Trophoblast cell (in vitro differentiated cells and primary cell): ENCODE measurements at regions not wholly inside any gene's neighbourhood (a gene's known extent, or its start where the extent isn't known, plus 50 kb on each side); places are given as distances from the start of the nearest gene placed in this dataset.

Experiments used
- DNase-seq, 2 donors: peaks; one replicate each; pipeline ENCODE4 v3.0.0-alpha.2; 2016
- H2AFZ ChIP-seq: 2 replicates; pipeline ENCODE4 v1.6.1; 2013; ENCODE audit warnings: low read length, moderate library complexity, mild to moderate bottlenecking; ENCODE audit not compliant: insufficient read depth, poor library complexity
- H2AK5ac ChIP-seq: 2 replicates; pipeline ENCODE4 v1.6.1; 2013; ENCODE audit warnings: mild to moderate bottlenecking, low read length
- H2BK120ac ChIP-seq: 2 replicates; pipeline ENCODE4 v1.6.1; 2013; ENCODE audit warnings: low read length, mild to moderate bottlenecking, moderate library complexity; ENCODE audit not compliant: insufficient read depth, poor library complexity
- H2BK12ac ChIP-seq: 2 replicates; pipeline ENCODE4 v1.6.1; 2013; ENCODE audit warnings: mild to moderate bottlenecking, low read length, moderate library complexity
- H2BK5ac ChIP-seq: 2 replicates; pipeline ENCODE4 v1.6.1; 2013; ENCODE audit warnings: low read length, low read depth, moderate library complexity, mild to moderate bottlenecking; ENCODE audit not compliant: poor library complexity
- H3K14ac ChIP-seq: 2 replicates; pipeline ENCODE4 v1.6.1; 2013; ENCODE audit warnings: mild to moderate bottlenecking, low read length
- H3K18ac ChIP-seq: 2 replicates; pipeline ENCODE4 v1.6.1; 2013; ENCODE audit warnings: mild to moderate bottlenecking, low read length
- H3K23ac ChIP-seq: 2 replicates; pipeline ENCODE4 v1.6.1; 2013; ENCODE audit warnings: low read length
- H3K27ac ChIP-seq: 2 replicates; pipeline ENCODE4 v1.5.1; 2013; ENCODE audit warnings: low read depth, mild to moderate bottlenecking, inconsistent platforms, low read length, moderate library complexity
- H3K27me3 ChIP-seq: 2 replicates; pipeline ENCODE4 v1.6.1; 2013; ENCODE audit warnings: inconsistent platforms, mild to moderate bottlenecking, low read length, moderate library complexity; ENCODE audit not compliant: insufficient read depth
- H3K36me3 ChIP-seq, 2 experiments: 1 replicate in 1 of 2; 2 replicates in 1 of 2; pipeline ENCODE4 v1.6.1; 2013; ENCODE audit warnings: low read length in 2 of 2, mild to moderate bottlenecking in 2 of 2, moderate library complexity in 1 of 2; ENCODE audit not compliant: insufficient read depth in 2 of 2, control insufficient read depth in 1 of 2
- H3K4ac ChIP-seq: 2 replicates; pipeline ENCODE4 v1.6.1; 2013; ENCODE audit warnings: low read depth, mild to moderate bottlenecking, low read length, moderate library complexity
- H3K4me1 ChIP-seq, 2 experiments: 1 replicate in 1 of 2; 2 replicates in 1 of 2; pipeline ENCODE4 v1.6.1; 2013; ENCODE audit warnings: low read length in 2 of 2, mild to moderate bottlenecking in 2 of 2, moderate library complexity in 1 of 2; ENCODE audit not compliant: insufficient read depth in 2 of 2, control insufficient read depth in 1 of 2
- H3K4me2 ChIP-seq: 2 replicates; pipeline ENCODE4 v1.6.1; 2013; ENCODE audit warnings: inconsistent platforms, mild to moderate bottlenecking, low read length, moderate library complexity
- H3K4me3 ChIP-seq: 2 replicates; pipeline ENCODE4 v1.5.1; 2013; ENCODE audit warnings: mild to moderate bottlenecking, low read depth, low read length, inconsistent platforms
- H3K79me1 ChIP-seq: one replicate; pipeline ENCODE4 v1.6.1; 2013; ENCODE audit warnings: low read length
- H3K79me2 ChIP-seq: 2 replicates; pipeline ENCODE4 v1.6.1; 2013; ENCODE audit warnings: low read length, mild to moderate bottlenecking; ENCODE audit not compliant: control insufficient read depth, insufficient read depth, poor library complexity
- H3K9ac ChIP-seq: 2 replicates; pipeline ENCODE4 v1.6.1; 2013; ENCODE audit warnings: mild to moderate bottlenecking, low read length
- H3K9me3 ChIP-seq: 2 replicates; pipeline ENCODE4 v1.6.1; 2013; ENCODE audit warnings: low read depth, mild to moderate bottlenecking, control low read depth, inconsistent platforms, low read length; ENCODE audit not compliant: insufficient read depth
- H4K12ac ChIP-seq: 2 replicates; pipeline ENCODE4 v1.6.1; 2013; ENCODE audit warnings: low read depth, mild to moderate bottlenecking, low read length, moderate library complexity
- H4K8ac ChIP-seq: 2 replicates; pipeline ENCODE4 v1.6.1; 2013; ENCODE audit warnings: low read depth, mild to moderate bottlenecking, low read length, moderate library complexity
- H4K91ac ChIP-seq: one replicate; pipeline ENCODE4 v1.6.1; 2013; ENCODE audit warnings: low read depth, mild to moderate bottlenecking, low read length, moderate library complexity
- WGBS: extraction: QIAGEN DNeasy Blood & Tissue Kit; methylation state at CpG from one replicate; pipeline ENCODE4 v1.1.7; 2013; ENCODE audit warnings: missing lambda C conversion rate; ENCODE audit not compliant: insufficient read length, insufficient coverage; ENCODE audit errors: extremely low coverage; 5-methylcytosine and 5-hydroxymethylcytosine counted together

- Histone ChIP-seq H3K79me1 (peaks cover 27% of the 10 kb centered on the region), H3K14ac (peak overlapping the region; percentile 49), H2BK5ac (no peak overlapping the region), H2AK5ac (peak overlapping the region; percentile 71), H2BK12ac (peak overlapping the region; percentile 13), H2BK120ac (peak overlapping the region; percentile 18), H4K8ac (peak overlapping the region; percentile 13), H3K4me3 (no peak overlapping the region), H3K4ac (no peak overlapping the region), H3K4me1 (peaks cover 21 to 30% of the 10 kb centered on the region in 2 experiments), H3K79me2 (no peaks in the 10 kb centered on the region), H3K23ac (no peak overlapping the region), H3K27ac (no peak overlapping the region), H4K12ac (no peak overlapping the region), H2AFZ (no peak overlapping the region), H4K91ac (peak overlapping the region; percentile 66), H3K9me3 (peaks cover 8% of the 10 kb centered on the region), H3K36me3 (no peaks in the 10 kb centered on the region), H3K27me3 (no peaks in the 10 kb centered on the region), H3K18ac (peak overlapping the region; percentile 41), H3K9ac (no peak overlapping the region), H3K4me2 (no peak overlapping the region)
- WGBS: no CpG with 5 or more reads among the region's 28 CpGs
- DNase-seq: peak in 1 of 2 donors; percentile 36
Measured at GRCh38 chr9:134533850-134534588, 107.6 kb upstream of the COL5A1 start.

- H4K12ac ChIP-seq: no peak overlapping the region
- H3K9me3 ChIP-seq: peaks cover 8% of the 10 kb centered on the region
- H3K4me1 ChIP-seq: peaks cover 21 to 30% of the 10 kb centered on the region in 2 experiments
- H3K4me2 ChIP-seq: no peak overlapping the region
- no peak overlapping the region for H3K18ac ChIP-seq
- H3K4me3 ChIP-seq: no peak overlapping the region
- peak overlapping the region; percentile 85 for H2BK120ac ChIP-seq
- peaks cover 29% of the 10 kb centered on the region for H3K79me1 ChIP-seq
- H4K8ac ChIP-seq: no peak overlapping the region
- no peak overlapping the region for H2BK5ac ChIP-seq
- peak overlapping the region; percentile 31 for H2AK5ac ChIP-seq
- H3K14ac ChIP-seq: no peak overlapping the region
- H3K23ac ChIP-seq: no peak overlapping the region
- H3K9ac ChIP-seq: no peak overlapping the region
- H3K27me3 ChIP-seq: no peaks in the 10 kb centered on the region
- H4K91ac ChIP-seq: peak overlapping the region; percentile 66
- H2BK12ac ChIP-seq: peak overlapping the region; percentile 31
- no peak overlapping the region for H3K4ac ChIP-seq
- no peak overlapping the region for H2AFZ ChIP-seq
- DNase-seq: no peak
- H3K79me2 ChIP-seq: no peaks in the 10 kb centered on the region
- no CpG with 5 or more reads among the region's 12 CpGs for WGBS
- H3K36me3 ChIP-seq: no peaks in the 10 kb centered on the region
- H3K27ac ChIP-seq: no peak overlapping the region
Measured at GRCh38 chr9:134534661-134535080, 106.9 kb upstream of the COL5A1 start.

GRCh38 chr9:134535171-134535570, 106.4 kb upstream of the COL5A1 start:
- Histone ChIP-seq H3K79me1 (peaks cover 30% of the 10 kb centered on the region), H3K23ac (no peak overlapping the region), H3K27ac (no peak overlapping the region), H2AK5ac (peak overlapping the region; percentile 61), H2BK120ac (peak overlapping the region; percentile 85), H4K12ac (no peak overlapping the region), H3K36me3 (no peaks in the 10 kb centered on the region), H2BK5ac (peak overlapping the region; percentile 78), H2AFZ (no peak overlapping the region), H4K8ac (no peak overlapping the region), H3K4me1 (peaks cover 21 to 30% of the 10 kb centered on the region in 2 experiments), H3K18ac (peak overlapping the region; percentile 67), H3K9ac (no peak overlapping the region), H4K91ac (peak overlapping the region; percentile 96), H3K4me3 (no peak overlapping the region), H3K79me2 (no peaks in the 10 kb centered on the region), H2BK12ac (peak overlapping the region; percentile 90), H3K4ac (peak overlapping the region; percentile 5), H3K9me3 (peaks cover 8% of the 10 kb centered on the region), H3K27me3 (no peaks in the 10 kb centered on the region), H3K14ac (peak overlapping the region; percentile 14), H3K4me2 (no peak overlapping the region)
- no CpG with 5 or more reads among the region's 9 CpGs for WGBS
- no peak for DNase-seq

GRCh38 chr9:134536101-134536900, 105.3 kb upstream of the COL5A1 start:
- Histone ChIP-seq H2BK120ac (peak overlapping the region; percentile 95), H3K18ac (no peak overlapping the region)

More at GRCh38 chr9:134536101-134536900, 105.3 kb upstream of the COL5A1 start:
- Histone ChIP-seq H3K4me3 (no peak overlapping the region), H3K14ac (peak overlapping the region; percentile 16), H4K91ac (peak overlapping the region; percentile 96), H3K79me1 (peaks cover 34% of the 10 kb centered on the region), H4K12ac (no peak overlapping the region), H3K23ac (no peak overlapping the region), H2BK12ac (peak overlapping the region; percentile 96), H3K4me1 (peaks cover 21 to 30% of the 10 kb centered on the region in 2 experiments), H3K4me2 (peak overlapping the region; percentile 9), H3K36me3 (no peaks in the 10 kb centered on the region), H3K27ac (peak overlapping the region; percentile 79), H3K4ac (peak overlapping the region; percentile 17), H3K79me2 (no peaks in the 10 kb centered on the region), H2BK5ac (peak overlapping the region; percentile 33), H3K27me3 (no peaks in the 10 kb centered on the region), H3K9ac (no peak overlapping the region), H2AFZ (no peak overlapping the region), H2AK5ac (no peak overlapping the region), H3K9me3 (peaks cover 10% of the 10 kb centered on the region), H4K8ac (no peak overlapping the region)
- no CpG with 5 or more reads among the region's 22 CpGs for WGBS
- peak; percentile 21 to 62 for DNase-seq
